ENCODE measurements at regions not wholly inside any gene's neighbourhood (a gene's known extent, or its start where the extent isn't known, plus 50 kb on each side); places are given as distances from the start of the nearest gene placed in this dataset.
"Not testable (repeated sequence)": the region's sequence is repeated elsewhere in the genome, so short reads cannot be mapped to it uniquely, and the experiment has no call there.

GRCh38 chr12:65673732-65674131, 150.6 kb upstream of the HMGA2 start:
- ATAC-seq (peak in 1 of 2 experiments; percentile 36; a peak in 2 of 6 replicates), FAIRE-seq (no peak), DNase-seq (ENCODE audit: low read depth in 1 of 2, low spot score in 1 of 2) (no peak)
- Histone ChIP-seq H3K27ac (peak overlapping the region in 1 of 2 experiments; percentile 30; a peak in 1 of 6 replicates), H3K9me3 (no peaks in the 10 kb centered on the region), H3K4me2 (no peak overlapping the region), H3K4me1 (peaks cover 9% of the 10 kb centered on the region; the same call in 2 of the 3 replicates), H3K4me3 (no peak overlapping the region)
- POLR2A ChIA-PET: no interaction called here
- no peak for TF ChIP-seq POLR2A (IDR thresholded peaks at IDR 0.05; ENCODE audit: low read length)
- peak; percentile 47 for TF ChIP-seq CTCF (IDR thresholded peaks at IDR 0.05)
- TF ChIP-seq PHF8 (IDR thresholded peaks at IDR 0.05; ENCODE audit: borderline replicate concordance, low read depth): no peak
- TF ChIP-seq SMC3 (IDR thresholded peaks at IDR 0.05): peak; percentile 85
- TF ChIP-seq CEBPB (IDR thresholded peaks at IDR 0.05): no peak
- peak; percentile 66 to 76 for TF ChIP-seq RAD21 (conservative IDR thresholded peaks at IDR 0.05 in 1 of 2, IDR thresholded peaks at IDR 0.05 in 1 of 2)
- TF ChIP-seq REST (IDR thresholded peaks at IDR 0.05): no peak
- no peak for TF ChIP-seq TFCP2L1 (CRISPR knock-in tag; IDR thresholded peaks at IDR 0.05)
- no peak for TF ChIP-seq ZC3H11A (IDR thresholded peaks at IDR 0.05)
- TF ChIP-seq FOXS1 (CRISPR knock-in tag; IDR thresholded peaks at IDR 0.05): no peak
- TF ChIP-seq KDM5A (IDR thresholded peaks at IDR 0.05): no peak
- no peak for TF ChIP-seq FOSL2 (IDR thresholded peaks at IDR 0.05)
- TF ChIP-seq FOSL2 (CRISPR knock-in tag; IDR thresholded peaks at IDR 0.05): no peak
- TF ChIP-seq HES2 (IDR thresholded peaks at IDR 0.05): no peak
- CTCF ChIA-PET: interaction anchor here (0.6 to 3.2 kb wide), 12 partner anchors 10 to 142 kb away, joined by 3 to 16 read pairs (median 4); no protein-coding TSS in a partner anchor

GRCh38 chr12:65675141-65675621, 149.1 kb upstream of the HMGA2 start:
- Histone ChIP-seq H3K27ac (no peak overlapping the region), H3K4me3 (no peak overlapping the region), H3K4me1 (peaks cover 9% of the 10 kb centered on the region; the same call in 2 of the 3 replicates), H3K9me3 (no peaks in the 10 kb centered on the region), H3K4me2 (no peak overlapping the region)
- CTCF ChIA-PET: interaction anchor here (1.1 to 3.2 kb wide), 5 partner anchors 10 to 119 kb away, joined by 3 to 16 read pairs (median 4); no protein-coding TSS in a partner anchor
- WGBS (ENCODE audit: missing lambda C conversion rate): 41% methylated on average over 1 of the region's 1 CpG
- ATAC-seq (no peak), FAIRE-seq (no peak), DNase-seq (ENCODE audit: low read depth in 1 of 2, low spot score in 1 of 2) (no peak)
- no peak for TF ChIP-seq USF2 (IDR thresholded peaks at IDR 0.05)
- no peak for TF ChIP-seq MYC (IDR thresholded peaks at IDR 0.05; ENCODE audit: borderline replicate concordance, low read length)
- no peak for TF ChIP-seq POLR2A (IDR thresholded peaks at IDR 0.05; ENCODE audit: low read length)
- TF ChIP-seq HDAC2 (IDR thresholded peaks at IDR 0.05): no peak
- no peak for TF ChIP-seq KDM5A (IDR thresholded peaks at IDR 0.05)
- TF ChIP-seq CEBPB (IDR thresholded peaks at IDR 0.05): no peak
- TF ChIP-seq TP53 (CRISPR knock-in tag; IDR thresholded peaks at IDR 0.05): no peak
- no peak for TF ChIP-seq NPAS2 (CRISPR knock-in tag; IDR thresholded peaks at IDR 0.05; ENCODE audit: borderline replicate concordance)
- TF ChIP-seq MAZ (IDR thresholded peaks at IDR 0.05; ENCODE audit: borderline replicate concordance, low read depth, low read length): no peak
- TF ChIP-seq REST (IDR thresholded peaks at IDR 0.05): no peak
- POLR2A ChIA-PET: no interaction called here

- H3K9me3 ChIP-seq; H3K4me1 ChIP-seq; H3K4me2 ChIP-seq; DNase-seq (ENCODE audit: low read depth in 1 of 2, low spot score in 1 of 2); H3K27ac ChIP-seq; FAIRE-seq; ATAC-seq; POLR2A ChIA-PET; H3K4me3 ChIP-seq: not testable (repeated sequence)
- WGBS (ENCODE audit: missing lambda C conversion rate): 73% methylated on average over 4 of the region's 4 CpGs
- CTCF ChIA-PET: interaction anchor here (0.7 to 3.8 kb wide), 2 partner anchors 11 to 76 kb away, joined by 3 to 10 read pairs; no protein-coding TSS in a partner anchor
These were observed 146.1 kb upstream of the HMGA2 start for GRCh38 chr12:65678172-65678571.

All from A549 (cell line).